NCI-H2171 treated with DMSO at 0.1 percent for 48 hours (cell line): ENCODE measurements at regions not wholly inside any gene's neighbourhood (a gene's known extent, or its start where the extent isn't known, plus 50 kb on each side); places are given as distances from the start of the nearest gene placed in this dataset.

ENCODE experiments used
- DNase-seq: peaks from one replicate; lab custom pipeline; 2025; lab: John Stamatoyannopoulos, UW

GRCh38 chr1:116262207-116262994, 110.6 kb upstream of the ATP1A1 start:
- no peak for DNase-seq

GRCh38 chr1:116262995-116263385, 110.1 kb upstream of the ATP1A1 start:
- DNase-seq: no peak

- no peak for DNase-seq
These were observed 106.8 kb upstream of the ATP1A1 start for GRCh38 chr1:116265931-116266863.

- no peak for DNase-seq
These were observed 106.2 kb upstream of the ATP1A1 start for GRCh38 chr1:116266864-116267212.

- peak; percentile 65 for DNase-seq
These were observed 104.8 kb upstream of the ATP1A1 start for GRCh38 chr1:116268211-116268610.

- no peak for DNase-seq
These were observed 102.6 kb upstream of the ATP1A1 start for GRCh38 chr1:116270316-116271057.

GRCh38 chr1:116273042-116273783, 99.8 kb upstream of the ATP1A1 start:
- peak; percentile 80 for DNase-seq

- DNase-seq: no peak
These were observed 96.5 kb upstream of the ATP1A1 start for GRCh38 chr1:116276532-116276931.

GRCh38 chr1:116277840-116278540, 95.1 kb upstream of the ATP1A1 start:
- DNase-seq: no peak

- DNase-seq: no peak
These were observed 94.5 kb upstream of the ATP1A1 start for GRCh38 chr1:116278541-116278866.

- DNase-seq: no peak
These were observed 93.3 kb upstream of the ATP1A1 start for GRCh38 chr1:116279715-116280114.

- no peak for DNase-seq
These were observed 88.1 kb upstream of the ATP1A1 start for GRCh38 chr1:116284819-116285390.

- DNase-seq: no peak
These were observed 86.5 kb upstream of the ATP1A1 start for GRCh38 chr1:116286541-116286971.

- no peak for DNase-seq
These were observed 85.5 kb upstream of the ATP1A1 start for GRCh38 chr1:116287341-116288200.

GRCh38 chr1:116288201-116288598, 84.8 kb upstream of the ATP1A1 start:
- DNase-seq: no peak

- no peak for DNase-seq
These were observed 83.9 kb upstream of the ATP1A1 start for GRCh38 chr1:116289193-116289592.

GRCh38 chr1:116290085-116290705, 82.8 kb upstream of the ATP1A1 start:
- DNase-seq: no peak

GRCh38 chr1:116291024-116291423, 82.0 kb upstream of the ATP1A1 start:
- DNase-seq: no peak
